ENCODE measurements at regions not wholly inside any gene's neighbourhood (a gene's known extent, or its start where the extent isn't known, plus 50 kb on each side); places are given as distances from the start of the nearest gene placed in this dataset.

- no peak overlapping the region for H3K4me3 ChIP-seq
- H3K36me3 ChIP-seq (replicated peaks in 1 of 2; ENCODE audit: insufficient read depth in 1 of 2, low read depth in 2 of 2), result no peaks in the 10 kb centered on the region
- H3K27me3 ChIP-seq, result no peaks in the 10 kb centered on the region
- no peak overlapping the region for H3K27ac ChIP-seq
- 90 to 96% methylated on average over 6 of the region's 6 CpGs for WGBS, 2 donors
- DNase-seq (no peak), ATAC-seq (no peak)
- TF ChIP-seq POLR2A (IDR thresholded peaks at IDR 0.05) (no peak), CTCF (IDR thresholded peaks at IDR 0.05) (no peak)
- intact Hi-C loops (cut with DNase I), result no loop called here
- peaks cover 24% of the 10 kb centered on the region for H3K4me1 ChIP-seq
- H3K9me3 ChIP-seq, result no peaks in the 10 kb centered on the region
These were observed 63.5 kb downstream of the TIGD2 start for GRCh38 chr4:89174784-89175183.

- peaks cover 24% of the 10 kb centered on the region for H3K4me1 ChIP-seq
- DNase-seq (peak; percentile 27 to 58 (median 36)), ATAC-seq (peak; percentile 70)
- intact Hi-C loops (cut with DNase I), result no loop called here
- no peak overlapping the region for H3K4me3 ChIP-seq
- no peaks in the 10 kb centered on the region for H3K27me3 ChIP-seq
- TF ChIP-seq POLR2A (IDR thresholded peaks at IDR 0.05) (no peak), CTCF (IDR thresholded peaks at IDR 0.05) (no peak)
- H3K36me3 ChIP-seq (replicated peaks in 1 of 2; ENCODE audit: insufficient read depth in 1 of 2, low read depth in 2 of 2), result no peaks in the 10 kb centered on the region
- no peaks in the 10 kb centered on the region for H3K9me3 ChIP-seq
- peak overlapping the region in 1 of 4 donors; percentile 6 for H3K27ac ChIP-seq
These were observed 64.3 kb downstream of the TIGD2 start for GRCh38 chr4:89175611-89176010.

- 68 to 74% methylated on average over 1 of the region's 1 CpG for WGBS, 2 donors
- intact Hi-C loops (cut with DNase I), result no loop called here
- no peaks in the 10 kb centered on the region for H3K36me3 ChIP-seq (replicated peaks in 1 of 2; ENCODE audit: insufficient read depth in 1 of 2, low read depth in 2 of 2)
- DNase-seq (no peak), ATAC-seq (no peak)
- H3K4me3 ChIP-seq, result no peak overlapping the region
- TF ChIP-seq POLR2A (IDR thresholded peaks at IDR 0.05) (no peak), CTCF (IDR thresholded peaks at IDR 0.05) (no peak)
- H3K27me3 ChIP-seq, result no peaks in the 10 kb centered on the region
- peaks cover 16% of the 10 kb centered on the region for H3K4me1 ChIP-seq
- no peak overlapping the region for H3K27ac ChIP-seq
- no peaks in the 10 kb centered on the region for H3K9me3 ChIP-seq
These were observed 66.5 kb downstream of the TIGD2 start for GRCh38 chr4:89177807-89178206.

GRCh38 chr4:89184407-89184806 is 73.1 kb downstream of the TIGD2 start:
- TF ChIP-seq CTCF (IDR thresholded peaks at IDR 0.05) (no peak), POLR2A (IDR thresholded peaks at IDR 0.05) (no peak)
- H3K27me3 ChIP-seq, result no peaks in the 10 kb centered on the region
- no peak overlapping the region for H3K27ac ChIP-seq
- no peaks in the 10 kb centered on the region for H3K36me3 ChIP-seq (replicated peaks in 1 of 2; ENCODE audit: insufficient read depth in 1 of 2, low read depth in 2 of 2)
- WGBS, 2 donors, result 80 to 88% methylated on average over 1 of the region's 1 CpG
- no peaks in the 10 kb centered on the region for H3K9me3 ChIP-seq
- H3K4me3 ChIP-seq, result no peak overlapping the region
- DNase-seq (no peak), ATAC-seq (no peak)
- intact Hi-C loops (cut with DNase I), result no loop called here
- no peaks in the 10 kb centered on the region for H3K4me1 ChIP-seq
